ENCODE measurements at regions not wholly inside any gene's neighbourhood (a gene's known extent, or its start where the extent isn't known, plus 50 kb on each side); places are given as distances from the start of the nearest gene placed in this dataset.

DNA sequence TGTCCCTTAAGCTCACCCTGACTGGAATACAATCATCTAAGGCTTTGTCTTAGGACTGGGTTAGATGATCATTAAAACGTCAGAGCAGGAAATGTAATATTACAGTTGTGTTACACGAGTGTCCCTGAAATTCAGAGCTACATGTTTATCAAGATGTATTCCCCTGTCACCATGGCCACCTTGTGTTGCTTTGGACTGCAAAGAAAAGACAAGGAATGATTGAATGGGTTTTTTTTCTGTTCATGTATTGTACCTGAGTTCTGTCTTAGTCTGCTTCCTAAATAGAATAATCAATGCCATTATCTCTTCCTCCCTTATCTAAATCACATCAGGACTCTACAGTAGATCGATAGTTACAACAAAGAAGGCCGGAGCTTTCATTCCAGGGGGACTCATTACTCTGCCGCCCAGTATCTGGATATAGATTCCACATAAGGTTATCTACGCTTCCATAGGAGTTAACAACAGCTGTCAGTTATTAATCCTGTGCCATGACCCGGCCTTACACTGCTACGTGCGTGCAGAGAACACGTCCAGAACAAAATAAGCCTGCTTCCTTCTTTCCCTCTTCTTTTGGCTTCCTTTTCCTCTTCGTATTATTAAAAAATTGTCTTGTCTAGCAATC, 274.1 kb upstream of the SASH1 start:
- H3K9me3 ChIP-seq (ENCODE audit: low read depth) = no peaks in the 10 kb centered on the region
- no peaks in the 10 kb centered on the region for H3K4me1 ChIP-seq (ENCODE audit: low read depth)
- no peaks in the 10 kb centered on the region for H3K36me3 ChIP-seq
- no peak overlapping the region for H3K4me3 ChIP-seq
- no peak overlapping the region for H3K27ac ChIP-seq
- TF ChIP-seq, protein P1, sequence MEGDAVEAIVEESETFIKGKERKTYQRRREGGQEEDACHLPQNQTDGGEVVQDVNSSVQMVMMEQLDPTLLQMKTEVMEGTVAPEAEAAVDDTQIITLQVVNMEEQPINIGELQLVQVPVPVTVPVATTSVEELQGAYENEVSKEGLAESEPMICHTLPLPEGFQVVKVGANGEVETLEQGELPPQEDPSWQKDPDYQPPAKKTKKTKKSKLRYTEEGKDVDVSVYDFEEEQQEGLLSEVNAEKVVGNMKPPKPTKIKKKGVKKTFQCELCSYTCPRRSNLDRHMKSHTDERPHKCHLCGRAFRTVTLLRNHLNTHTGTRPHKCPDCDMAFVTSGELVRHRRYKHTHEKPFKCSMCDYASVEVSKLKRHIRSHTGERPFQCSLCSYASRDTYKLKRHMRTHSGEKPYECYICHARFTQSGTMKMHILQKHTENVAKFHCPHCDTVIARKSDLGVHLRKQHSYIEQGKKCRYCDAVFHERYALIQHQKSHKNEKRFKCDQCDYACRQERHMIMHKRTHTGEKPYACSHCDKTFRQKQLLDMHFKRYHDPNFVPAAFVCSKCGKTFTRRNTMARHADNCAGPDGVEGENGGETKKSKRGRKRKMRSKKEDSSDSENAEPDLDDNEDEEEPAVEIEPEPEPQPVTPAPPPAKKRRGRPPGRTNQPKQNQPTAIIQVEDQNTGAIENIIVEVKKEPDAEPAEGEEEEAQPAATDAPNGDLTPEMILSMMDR (IDR thresholded peaks at IDR 0.05; ENCODE audit: low read depth, low read length) = no peak
- DNase-seq (ENCODE audit: low read depth in 1 of 2, low spot score in 1 of 2) = no peak
- H3K27me3 ChIP-seq = no peaks in the 10 kb centered on the region

DNA sequence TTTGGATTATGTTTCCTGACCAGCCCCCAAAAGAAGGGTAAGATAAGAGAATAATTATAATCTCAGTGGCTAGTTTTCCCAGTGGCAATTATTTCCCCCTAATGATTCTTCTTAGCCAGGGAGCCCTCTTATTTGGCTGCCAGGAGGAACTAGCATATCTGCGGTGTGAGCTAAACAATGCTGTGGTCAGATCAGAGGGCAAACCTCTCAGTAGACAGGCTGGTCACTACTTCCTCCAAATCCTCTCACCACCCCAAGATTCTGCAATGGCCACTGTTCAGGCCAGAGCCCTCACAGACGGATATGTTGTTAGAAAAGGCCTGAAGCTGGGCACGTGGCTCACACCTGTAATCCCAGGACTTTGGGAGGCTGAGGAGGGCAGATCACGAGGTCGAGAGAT, 273.4 kb upstream of the SASH1 start:
- no peaks in the 10 kb centered on the region for H3K36me3 ChIP-seq
- no peaks in the 10 kb centered on the region for H3K4me1 ChIP-seq (ENCODE audit: low read depth)
- no peaks in the 10 kb centered on the region for H3K9me3 ChIP-seq (ENCODE audit: low read depth)
- TF ChIP-seq, protein P1 (IDR thresholded peaks at IDR 0.05; ENCODE audit: low read depth, low read length) = no peak
- no peaks in the 10 kb centered on the region for H3K27me3 ChIP-seq
- H3K27ac ChIP-seq = no peak overlapping the region
- DNase-seq (ENCODE audit: low read depth in 1 of 2, low spot score in 1 of 2) = no peak
- H3K4me3 ChIP-seq = no peak overlapping the region

DNA sequence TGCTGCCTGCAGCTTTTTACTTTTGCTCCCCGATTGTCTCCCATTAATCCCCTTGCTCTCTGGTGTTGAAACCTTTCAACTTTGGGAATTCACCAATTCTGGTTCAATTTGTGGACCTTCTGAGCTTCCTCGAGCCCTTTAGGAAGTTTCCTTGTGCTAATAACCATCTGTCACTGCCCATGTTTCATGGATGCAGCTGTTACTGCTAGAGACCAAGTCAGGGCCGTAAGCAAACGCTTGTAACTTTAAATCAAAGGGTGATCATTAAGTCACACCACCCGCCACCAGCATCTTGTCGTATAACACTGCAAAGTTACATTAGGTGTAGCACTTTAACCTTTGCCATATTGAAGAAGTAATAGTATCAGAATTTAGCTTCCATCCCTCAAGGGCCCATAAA, 268.3 kb upstream of the SASH1 start:
- Histone ChIP-seq H3K36me3 (no peaks in the 10 kb centered on the region), H3K9me3 (ENCODE audit: low read depth) (no peaks in the 10 kb centered on the region), H3K27ac (no peak overlapping the region), H3K4me1 (ENCODE audit: low read depth) (no peaks in the 10 kb centered on the region), H3K4me3 (no peak overlapping the region), H3K27me3 (no peaks in the 10 kb centered on the region)
- TF ChIP-seq, protein P1 (IDR thresholded peaks at IDR 0.05; ENCODE audit: low read depth, low read length) = no peak
- DNase-seq (ENCODE audit: low read depth in 1 of 2, low spot score in 1 of 2) = no peak

DNA sequence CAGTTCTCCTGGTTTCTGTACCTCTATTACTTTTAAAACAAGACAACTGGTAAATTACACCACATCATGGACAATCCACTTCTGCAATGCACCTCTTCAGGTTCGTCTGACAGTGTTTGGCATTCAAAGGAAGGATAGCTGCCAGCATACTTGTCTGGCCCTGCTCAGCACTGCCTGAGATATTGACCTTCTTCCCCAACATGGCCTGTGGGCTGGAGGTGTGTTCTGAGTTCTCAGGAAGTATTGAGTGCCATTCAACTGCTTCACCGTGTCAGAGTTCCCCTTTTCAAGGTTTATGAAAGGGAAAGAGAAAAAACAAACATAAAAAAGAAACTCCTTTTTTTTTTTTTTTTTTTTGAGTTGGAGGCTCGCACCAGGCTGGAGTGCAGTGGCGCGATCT, 267.9 kb upstream of the SASH1 start:
- Histone ChIP-seq H3K27me3 (no peaks in the 10 kb centered on the region), H3K27ac (no peak overlapping the region), H3K9me3 (ENCODE audit: low read depth) (no peaks in the 10 kb centered on the region), H3K4me1 (ENCODE audit: low read depth) (no peaks in the 10 kb centered on the region), H3K36me3 (no peaks in the 10 kb centered on the region), H3K4me3 (no peak overlapping the region)
- no peak for DNase-seq (ENCODE audit: low read depth in 1 of 2, low spot score in 1 of 2)
- TF ChIP-seq, protein P1 (IDR thresholded peaks at IDR 0.05; ENCODE audit: low read depth, low read length) = no peak

DNA sequence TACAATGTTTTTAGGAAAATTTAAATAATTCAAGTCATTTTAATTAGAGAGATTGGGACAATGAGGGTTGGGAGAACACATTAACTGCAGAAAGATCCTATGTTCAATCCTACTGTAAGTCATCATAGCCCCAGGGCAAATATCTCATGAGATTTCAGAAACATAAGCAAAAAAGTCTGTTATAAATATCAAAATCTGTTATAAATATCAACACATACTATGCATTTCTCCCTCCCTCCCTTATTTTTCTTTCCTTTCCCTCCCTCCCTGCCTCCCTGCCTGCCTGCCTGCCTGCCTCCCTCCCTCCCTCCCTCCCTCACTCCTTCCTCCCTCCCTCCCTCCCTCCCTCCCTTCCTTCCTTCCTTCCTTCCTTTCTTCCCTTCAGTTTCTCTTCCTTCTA, 267.3 kb upstream of the SASH1 start:
- H3K4me1 ChIP-seq (ENCODE audit: low read depth) = no peaks in the 10 kb centered on the region
- TF ChIP-seq, protein P1 (IDR thresholded peaks at IDR 0.05; ENCODE audit: low read depth, low read length) = no peak
- DNase-seq (ENCODE audit: low read depth in 1 of 2, low spot score in 1 of 2) = no peak
- H3K4me3 ChIP-seq = no peak overlapping the region
- H3K36me3 ChIP-seq = no peaks in the 10 kb centered on the region
- no peaks in the 10 kb centered on the region for H3K27me3 ChIP-seq
- no peaks in the 10 kb centered on the region for H3K9me3 ChIP-seq (ENCODE audit: low read depth)
- no peak overlapping the region for H3K27ac ChIP-seq

DNA sequence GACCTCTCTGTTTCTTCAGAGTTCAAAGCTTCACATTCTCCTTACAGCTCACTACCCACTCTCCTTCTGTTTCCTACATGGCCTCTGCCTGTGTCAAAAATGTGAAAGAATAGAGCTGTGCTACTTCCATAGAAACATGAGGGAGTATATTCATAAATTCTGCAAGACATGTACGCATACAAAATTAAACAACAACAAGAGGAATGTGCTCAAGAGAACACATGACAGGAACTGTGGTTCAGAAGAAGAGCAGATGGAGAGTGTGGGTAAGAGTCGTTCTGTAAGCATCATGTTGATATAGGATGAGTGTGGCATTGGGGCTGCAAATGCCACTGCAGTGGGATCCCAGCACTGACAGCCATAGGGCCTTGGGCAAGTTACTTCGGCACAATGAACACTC, 266.6 kb upstream of the SASH1 start:
- H3K27me3 ChIP-seq = no peaks in the 10 kb centered on the region
- H3K27ac ChIP-seq = no peak overlapping the region
- no peaks in the 10 kb centered on the region for H3K9me3 ChIP-seq (ENCODE audit: low read depth)
- no peak for DNase-seq (ENCODE audit: low read depth in 1 of 2, low spot score in 1 of 2)
- no peaks in the 10 kb centered on the region for H3K4me1 ChIP-seq (ENCODE audit: low read depth)
- TF ChIP-seq, protein P1 (IDR thresholded peaks at IDR 0.05; ENCODE audit: low read depth, low read length) = no peak
- H3K36me3 ChIP-seq = no peaks in the 10 kb centered on the region
- no peak overlapping the region for H3K4me3 ChIP-seq

Data from cardiac muscle cell (in vitro differentiated cells and primary cell).